Left ventricle myocardium inferior (tissue), 1 donor: ENCODE measurements at regions not wholly inside any gene's neighbourhood (a gene's known extent, or its start where the extent isn't known, plus 50 kb on each side); places are given as distances from the start of the nearest gene placed in this dataset.

ENCODE experiments used
- DNase-seq: peaks from one replicate; pipeline ENCODE4 v3.0.0-alpha.2; 2020
- H3K27ac ChIP-seq: fragments of 200-600 bp; replicated peaks from 2 replicates; pipeline ENCODE4 v1.8.0; 2021
- H3K27me3 ChIP-seq: fragments of 200-600 bp; 2 replicates; pipeline ENCODE4 v1.8.0; 2021; ENCODE audit warnings: low read depth
- H3K36me3 ChIP-seq: fragments of 200-600 bp; 2 replicates; pipeline ENCODE4 v1.8.0; 2021
- H3K4me1 ChIP-seq: fragments of 200-600 bp; 2 replicates; pipeline ENCODE4 v1.8.0; 2021
- H3K4me3 ChIP-seq: fragments of 200-600 bp; 2 replicates; pipeline ENCODE4 v1.8.0; 2021; ENCODE audit warnings: mild to moderate bottlenecking, moderate library complexity
- H3K9me3 ChIP-seq: fragments of 200-600 bp; replicated peaks from 2 replicates; pipeline ENCODE4 v1.8.0; 2021
- CTCF ChIP-seq: fragments of 200-600 bp; IDR thresholded peaks from 2 replicates; pipeline ENCODE4 v1.8.0; 2021; ENCODE audit warnings: antibody characterized with exemption, mild to moderate bottlenecking, borderline replicate concordance
- intact Hi-C: fragments of 100-400 bp; cut with micrococcal nuclease; formaldehyde crosslinking; loops from one replicate; pipeline ENCODE4 v1.11.0; 2022
- donor health status: DM: no; HTN: yes; CAD: no; lungs with severe emphysema.

GRCh38 chr7:88396295-88396947 is 89.7 kb upstream of the STEAP4 start:
- no peaks in the 10 kb centered on the region for H3K9me3 ChIP-seq
- no peaks in the 10 kb centered on the region for H3K36me3 ChIP-seq
- intact Hi-C loops: no loop called here
- no peak overlapping the region for H3K4me3 ChIP-seq
- TF ChIP-seq CTCF: no peak
- H3K27me3 ChIP-seq: no peaks in the 10 kb centered on the region
- no peak overlapping the region for H3K27ac ChIP-seq
- H3K4me1 ChIP-seq: no peaks in the 10 kb centered on the region
- no peak for DNase-seq

- no peaks in the 10 kb centered on the region for H3K36me3 ChIP-seq
- H3K4me3 ChIP-seq: no peak overlapping the region
Observed at GRCh38 chr7:88395715-88396114, 89.0 kb upstream of the STEAP4 start.

GRCh38 chr7:88391247-88391646 is 84.6 kb upstream of the STEAP4 start:
- Histone ChIP-seq H3K4me3 (no peak overlapping the region), H3K27me3 (no peaks in the 10 kb centered on the region), H3K36me3 (no peaks in the 10 kb centered on the region), H3K27ac (no peak overlapping the region), H3K9me3 (no peaks in the 10 kb centered on the region), H3K4me1 (no peaks in the 10 kb centered on the region)
- DNase-seq: no peak
- intact Hi-C loops: no loop called here
- no peak for TF ChIP-seq CTCF

More at GRCh38 chr7:88395715-88396114, 89.0 kb upstream of the STEAP4 start:
- Histone ChIP-seq H3K27me3 (no peaks in the 10 kb centered on the region), H3K27ac (no peak overlapping the region), H3K9me3 (no peaks in the 10 kb centered on the region), H3K4me1 (no peaks in the 10 kb centered on the region)
- no peak for DNase-seq
- no peak for TF ChIP-seq CTCF
- intact Hi-C loops: no loop called here

- no peaks in the 10 kb centered on the region for H3K36me3 ChIP-seq
- H3K27me3 ChIP-seq: no peaks in the 10 kb centered on the region
- no peak for DNase-seq
- no peaks in the 10 kb centered on the region for H3K9me3 ChIP-seq
- intact Hi-C loops: no loop called here
- TF ChIP-seq CTCF: no peak
- no peaks in the 10 kb centered on the region for H3K4me1 ChIP-seq
- H3K27ac ChIP-seq: no peak overlapping the region
- H3K4me3 ChIP-seq: no peak overlapping the region
Observed at GRCh38 chr7:88387368-88387767, 80.7 kb upstream of the STEAP4 start.

GRCh38 chr7:88386665-88387156 is 80.0 kb upstream of the STEAP4 start:
- Histone ChIP-seq H3K4me3 (no peak overlapping the region), H3K27me3 (no peaks in the 10 kb centered on the region), H3K4me1 (no peaks in the 10 kb centered on the region), H3K9me3 (no peaks in the 10 kb centered on the region), H3K27ac (no peak overlapping the region), H3K36me3 (no peaks in the 10 kb centered on the region)
- no peak for TF ChIP-seq CTCF
- DNase-seq: no peak
- intact Hi-C loops: no loop called here
